AG10803 (cell line): ENCODE measurements at regions not wholly inside any gene's neighbourhood (a gene's known extent, or its start where the extent isn't known, plus 50 kb on each side); places are given as distances from the start of the nearest gene placed in this dataset.
"Not testable (repeated sequence)": the region's sequence is repeated elsewhere in the genome, so short reads cannot be mapped to it uniquely, and the experiment has no call there.

Experiments
- DNase-seq: peaks from one replicate; pipeline ENCODE4 v3.0.0; 2010; ENCODE audit warnings: low read depth
- H3K4me3 ChIP-seq: 2 replicates; pipeline ENCODE4 v1.5.1; 2011; ENCODE audit warnings: mild to moderate bottlenecking, low read length, control low read depth
- CTCF ChIP-seq: conservative IDR thresholded peaks from 2 replicates; pipeline ENCODE4 v1.5.1; 2011; ENCODE audit warnings: mild to moderate bottlenecking, low read length, control low read depth, inconsistent platforms

- no peak for TF ChIP-seq CTCF
- no peak for DNase-seq
- no peak overlapping the region for H3K4me3 ChIP-seq
Observed at GRCh38 chr22:22377335-22377734, 131.2 kb downstream of the ZNF280B start.

DNA sequence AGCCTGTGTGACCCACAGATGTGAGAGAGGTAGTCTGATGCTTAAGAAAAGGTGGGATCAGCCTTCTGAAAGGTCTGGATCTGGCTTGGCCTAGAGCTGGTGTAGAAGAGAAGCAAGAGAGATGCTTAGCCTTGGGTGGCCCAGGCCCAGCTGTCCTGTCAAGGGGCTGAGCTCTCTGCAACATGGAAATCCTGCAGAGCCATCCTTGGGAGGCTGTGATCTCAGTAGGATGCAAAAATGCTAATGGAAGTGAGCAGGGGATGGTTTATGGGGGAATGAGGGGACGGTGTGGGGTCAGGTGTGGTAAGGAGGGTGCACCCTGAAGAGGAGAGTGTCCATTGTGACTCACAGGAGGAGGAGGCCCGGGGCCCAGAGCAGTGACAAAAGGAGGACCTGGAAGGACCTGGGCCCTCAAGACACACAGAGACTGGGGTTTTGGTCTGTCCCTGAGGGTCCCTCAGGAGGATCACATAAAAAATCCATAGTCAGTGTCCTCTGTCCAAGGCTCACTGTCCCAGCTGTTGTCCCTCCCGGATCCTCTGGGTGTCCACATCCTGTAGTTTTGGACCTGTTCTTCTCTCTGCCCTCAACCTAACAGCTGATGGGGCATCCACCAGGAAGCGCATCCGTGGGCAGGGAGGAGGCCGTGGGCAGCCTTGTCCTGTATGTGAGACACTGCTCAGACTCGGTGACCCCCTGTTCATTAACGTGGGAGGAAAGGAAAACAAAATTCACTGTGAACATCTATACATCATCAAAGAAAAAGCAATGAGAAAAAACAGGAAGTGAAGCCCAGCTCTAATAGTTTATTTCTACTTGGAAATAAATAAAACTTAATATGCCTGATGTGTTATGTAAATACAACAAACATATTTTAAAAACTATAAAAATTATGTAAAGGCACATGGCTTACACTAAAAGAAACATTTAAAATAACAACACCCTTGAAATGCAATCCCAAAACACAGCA lies 129.8 kb downstream of the ZNF280B start:
- DNase-seq = no peak
- no peak overlapping the region for H3K4me3 ChIP-seq
- no peak for TF ChIP-seq CTCF

GRCh38 chr22:22380098-22381030 lies 128.2 kb downstream of the ZNF280B start:
- DNase-seq = no peak
- TF ChIP-seq CTCF = no peak; the same call in 1 of the 2 replicates
- no peak overlapping the region for H3K4me3 ChIP-seq

DNA sequence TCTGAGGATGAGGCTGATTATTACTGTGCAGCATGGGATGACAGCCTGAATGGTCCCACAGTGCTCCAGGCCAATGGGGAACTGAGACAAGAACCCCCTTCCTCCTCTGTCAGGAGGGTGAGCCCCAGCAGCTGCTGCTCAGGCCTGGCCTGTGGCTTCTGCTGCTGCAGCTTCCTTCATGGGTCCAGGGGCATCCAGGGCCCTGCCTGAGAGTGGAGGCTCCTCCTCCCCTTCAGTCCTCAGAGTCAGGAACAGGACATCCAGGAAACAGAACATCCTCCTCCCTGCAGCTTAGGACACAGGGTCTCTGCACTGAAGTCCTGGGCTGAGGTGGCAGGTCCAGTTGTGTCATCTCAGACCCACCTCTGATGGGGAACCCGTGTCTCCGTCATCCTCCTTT lies 127.2 kb downstream of the ZNF280B start:
- not testable (repeated sequence) for DNase-seq, H3K4me3 ChIP-seq

GRCh38 chr22:22384267-22384666 lies 124.3 kb downstream of the ZNF280B start:
- no peak for TF ChIP-seq CTCF
- no peak overlapping the region for H3K4me3 ChIP-seq
- no peak for DNase-seq

GRCh38 chr22:22384668-22385244 lies 123.8 kb downstream of the ZNF280B start:
- H3K4me3 ChIP-seq = no peak overlapping the region
- DNase-seq = no peak
- TF ChIP-seq CTCF = no peak
